Testis (tissue), 2 donors: ENCODE measurements at regions not wholly inside any gene's neighbourhood (a gene's known extent, or its start where the extent isn't known, plus 50 kb on each side); places are given as distances from the start of the nearest gene placed in this dataset.

Experiments used
- CTCF ChIP-seq, 3 experiments: fragments of 450-650 bp in 2 of 3; fragments of 200-600 bp in 1 of 3; sonication (generic) in 1 of 3; IDR thresholded peaks; one replicate each; pipeline ENCODE4 v1.5.1; 2016 to 2019; ENCODE audit warnings: antibody characterized with exemption in 3 of 3, mild to moderate bottlenecking in 2 of 3, moderate library complexity in 1 of 3
- POLR2A ChIP-seq: fragments of 450-650 bp; IDR thresholded peaks from one replicate; pipeline ENCODE4 v1.6.1; 2017; ENCODE audit warnings: antibody characterized with exemption, mild to moderate bottlenecking, moderate library complexity

DNA sequence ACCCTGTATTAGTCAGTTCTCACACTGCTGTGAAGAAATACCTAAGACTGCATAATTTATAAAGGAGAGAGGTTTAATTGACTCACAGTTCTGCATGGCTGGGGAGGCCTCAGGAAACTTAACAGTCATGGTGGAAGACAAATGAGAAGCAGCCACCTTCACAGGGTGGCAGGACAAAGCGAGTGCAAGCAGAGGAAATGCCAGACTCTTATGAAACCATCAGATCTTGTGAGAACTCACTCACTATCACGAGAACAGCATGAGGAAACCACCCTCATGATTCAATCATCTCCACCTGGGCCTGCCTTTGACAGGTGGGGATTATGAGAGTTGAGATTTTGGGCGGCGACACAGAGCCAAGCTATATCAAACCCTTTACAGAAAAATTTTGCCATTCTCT, 722.4 kb downstream of the RAB28 start:
- TF ChIP-seq CTCF (IDR thresholded peaks at IDR 0.05) (no peak), POLR2A (no peak)
